HCT116 (cell line): ENCODE measurements at regions not wholly inside any gene's neighbourhood (a gene's known extent, or its start where the extent isn't known, plus 50 kb on each side); places are given as distances from the start of the nearest gene placed in this dataset.

Source experiments
- ATAC-seq: fragments of 200-7000 bp; cut with Tn5 transposase; 2 replicates; pipeline ENCODE4 v1.9.1; 2020; ENCODE audit warnings: mild to moderate bottlenecking, moderate library complexity
- BruUV-seq: library from RNA; stranded (reverse); fragments of 400-500 nt; replicated peaks from 2 replicates; lab custom pipeline; 2021; lab: Mats Ljungman, UMichigan
- CTCF ChIA-PET: fragments of 300-600 bp; sonication (Branson Sonifier 250); formaldehyde crosslinking; loops from one replicate; lab custom pipeline; 2021; ENCODE audit warnings: antibody characterized with exemption; lab: Charles Lee
- POLR2A ChIA-PET: fragments of 300-600, 350-600 bp; sonication (Branson Sonifier 250); formaldehyde crosslinking; loops from one replicate; lab custom pipeline; 2021; ENCODE audit warnings: antibody characterized with exemption; lab: Charles Lee
- RAD21 ChIA-PET, 2 experiments: fragments of 300-600 bp; sonication (Branson Sonifier 250); formaldehyde crosslinking; loops; one replicate each; lab custom pipeline; 2023; ENCODE audit warnings: low total read pairs in 2 of 2; ENCODE audit not compliant: uncharacterized antibody in 2 of 2, unreplicated experiment in 2 of 2, low non-redundant PET in 1 of 2; lab: Charles Lee
- DNase-seq: peaks from one replicate; pipeline ENCODE4 v3.0.0-alpha.2; 2010; ENCODE audit warnings: low read depth, low spot score
- H2AFZ ChIP-seq: fragments of 200-600 bp; shearing (Covaris generic), sonication (generic); 2 replicates; pipeline ENCODE4 v1.6.1; 2017; ENCODE audit warnings: low read depth, mixed run types, mixed read lengths, antibody characterized with exemption, low read length; ENCODE audit not compliant: poor library complexity, severe bottlenecking
- H3K27ac ChIP-seq: 2 replicates; pipeline ENCODE4 v1.5.1; 2012; ENCODE audit warnings: low read depth, low read length
- H3K27me3 ChIP-seq: fragments of 200-600 bp; sonication (generic); 2 replicates; pipeline ENCODE4 v1.6.1; 2016; ENCODE audit warnings: mixed run types, low read length, mixed read lengths; ENCODE audit not compliant: insufficient read depth
- H3K36me3 ChIP-seq, 2 experiments: fragments of 200-500 bp in 1 of 2; fragments of 200-600 bp in 1 of 2; sonication (Bioruptor generic) in 1 of 2; sonication (generic) in 1 of 2; 2 replicates each; pipeline versions ENCODE4 v1.5.1 to v1.6.1; 2014 to 2016; ENCODE audit warnings: low read length in 2 of 2, inconsistent platforms in 1 of 2, mixed read lengths in 1 of 2, mixed run types in 1 of 2; ENCODE audit not compliant: insufficient read depth in 2 of 2, control insufficient read depth in 1 of 2
- H3K4me1 ChIP-seq, 2 experiments: fragments of 200-600 bp in 1 of 2; sonication (generic) in 1 of 2; 2 replicates each; pipeline versions ENCODE4 v1.5.1 to v1.6.1; 2012 to 2017; ENCODE audit warnings: low read length in 2 of 2, inconsistent platforms in 1 of 2, mild to moderate bottlenecking in 1 of 2, mixed read lengths in 1 of 2, mixed run types in 1 of 2, moderate library complexity in 1 of 2; ENCODE audit not compliant: insufficient read depth in 2 of 2, control insufficient read depth in 1 of 2
- H3K4me2 ChIP-seq: fragments of 200-600 bp; sonication (generic); 2 replicates; pipeline ENCODE4 v1.6.1; 2017; ENCODE audit warnings: mixed run types, low read length, mixed read lengths
- H3K4me3 ChIP-seq, 2 experiments: fragments of 200-600 bp in 1 of 2; sonication (generic) in 1 of 2; replicated peaks in 1 of 2; 2 replicates each; pipeline ENCODE4 v1.5.1; 2011 to 2016; ENCODE audit warnings: low read length in 2 of 2, control low read depth in 1 of 2, low read depth in 1 of 2, mild to moderate bottlenecking in 1 of 2, mixed read lengths in 1 of 2, mixed run types in 1 of 2
- H3K79me2 ChIP-seq: fragments of 200-600 bp; sonication (generic); 2 replicates; pipeline ENCODE4 v1.6.1; 2017; ENCODE audit warnings: mild to moderate bottlenecking, mixed run types, low read length, moderate library complexity, mixed read lengths; ENCODE audit not compliant: insufficient read depth
- H3K9ac ChIP-seq: fragments of 200-600 bp; sonication (generic); 2 replicates; pipeline ENCODE4 v1.6.1; 2016; ENCODE audit warnings: low read length, mixed read lengths
- H3K9me2 ChIP-seq: fragments of 200-600 bp; sonication (generic), shearing (Covaris generic); 2 replicates; pipeline ENCODE4 v1.6.1; 2017; ENCODE audit warnings: mixed run types, mild to moderate bottlenecking, moderate library complexity; ENCODE audit not compliant: insufficient read depth
- H3K9me3 ChIP-seq, 2 experiments: fragments of 200-500 bp in 1 of 2; fragments of 200-600 bp in 1 of 2; sonication (Bioruptor generic) in 1 of 2; sonication (generic) in 1 of 2; 2 replicates each; pipeline ENCODE4 v1.6.1; 2014 to 2017; ENCODE audit warnings: low read length in 2 of 2, mixed read lengths in 2 of 2, inconsistent platforms in 1 of 2, low read depth in 1 of 2, mild to moderate bottlenecking in 1 of 2, mixed run types in 1 of 2, moderate library complexity in 1 of 2; ENCODE audit not compliant: control insufficient read depth in 1 of 2, insufficient read depth in 1 of 2
- H4K20me1 ChIP-seq: fragments of 200-600 bp; sonication (generic), shearing (Covaris generic); 2 replicates; pipeline ENCODE4 v1.6.1; 2017; ENCODE audit warnings: mixed run types, mild to moderate bottlenecking, moderate library complexity; ENCODE audit not compliant: insufficient read depth
- ATF3 ChIP-seq: IDR thresholded peaks from 2 replicates; pipeline ENCODE4 v1.6.1; 2012
- CEBPB ChIP-seq: IDR thresholded peaks from 2 replicates; pipeline ENCODE4 v1.6.1; 2012; ENCODE audit warnings: low read depth
- CTCF ChIP-seq, 3 experiments: fragments of 200-600 bp in 1 of 3; sonication (generic) in 1 of 3; IDR thresholded peaks in 2 of 3; conservative IDR thresholded peaks in 1 of 3; 2 replicates each; pipeline ENCODE4 v1.5.1; 2012 to 2017; ENCODE audit warnings: low read depth in 2 of 3, low read length in 2 of 3, antibody characterized with exemption in 1 of 3, borderline replicate concordance in 1 of 3, control low read depth in 1 of 3, mild to moderate bottlenecking in 1 of 3, mixed read lengths in 1 of 3, mixed run types in 1 of 3, moderate library complexity in 1 of 3; ENCODE audit not compliant: insufficient read depth in 1 of 3
- EGR1 ChIP-seq: IDR thresholded peaks from 2 replicates; pipeline ENCODE4 v1.6.1; 2012; ENCODE audit warnings: low read depth
- ELF1 ChIP-seq: IDR thresholded peaks from 2 replicates; pipeline ENCODE4 v1.6.1; 2012; ENCODE audit warnings: low read depth, borderline replicate concordance
- EZH2 ChIP-seq: fragments of 200-600 bp; sonication (generic); IDR thresholded peaks from 2 replicates; pipeline ENCODE4 v1.6.1; 2017; ENCODE audit warnings: antibody characterized with exemption, mixed run types
- FOSL1 ChIP-seq: IDR thresholded peaks from 2 replicates; pipeline ENCODE4 v1.6.1; 2012; ENCODE audit warnings: low read depth
- POLR2AphosphoS5 ChIP-seq: IDR thresholded peaks from 2 replicates; pipeline ENCODE4 v1.6.1; 2011; ENCODE audit warnings: mild to moderate bottlenecking, low read depth, low read length, moderate library complexity
- REST ChIP-seq: IDR thresholded peaks from 2 replicates; pipeline ENCODE4 v1.6.1; 2012; ENCODE audit warnings: low read depth
- SIN3A ChIP-seq: IDR thresholded peaks from 2 replicates; pipeline ENCODE4 v1.6.1; 2012; ENCODE audit warnings: low read depth
- SP1 ChIP-seq: IDR thresholded peaks from 2 replicates; pipeline ENCODE4 v1.6.1; 2012; ENCODE audit warnings: low read depth
- SRF ChIP-seq: IDR thresholded peaks from 2 replicates; pipeline ENCODE4 v1.6.1; 2012; ENCODE audit warnings: low read depth
- YY1 ChIP-seq: IDR thresholded peaks from 2 replicates; pipeline ENCODE4 v1.6.1; 2011; ENCODE audit warnings: low read length, low read depth, moderate library complexity, mild to moderate bottlenecking; ENCODE audit not compliant: insufficient replicate concordance; ENCODE audit errors: extremely low read depth
- ZBTB33 ChIP-seq: IDR thresholded peaks from 2 replicates; pipeline ENCODE4 v1.6.1; 2011; ENCODE audit warnings: mild to moderate bottlenecking, low read length, moderate library complexity; ENCODE audit not compliant: insufficient replicate concordance; ENCODE audit errors: extremely low read depth
- ZFX ChIP-seq: fragments of 450-650 bp; IDR thresholded peaks from 2 replicates; pipeline ENCODE4 v1.6.1; 2017
- ZNF274 ChIP-seq: fragments of 200-500 bp; sonication (Bioruptor generic); IDR thresholded peaks from 2 replicates; pipeline ENCODE4 v1.6.1; 2014; ENCODE audit warnings: mild to moderate bottlenecking, low read depth, low read length, inconsistent platforms
- intact Hi-C: fragments of 100-400 bp; cut with micrococcal nuclease; formaldehyde crosslinking; loops from 2 replicates; pipeline ENCODE4 v1.10.0; 2022

- ChIA-PET POLR2A (no interaction called here), RAD21 (no interaction called here), CTCF (no interaction called here)
- H3K4me3 ChIP-seq = no peak overlapping the region
- no TSS peak for BruUV-seq
- ATAC-seq = no peak
- no peaks in the 10 kb centered on the region for H3K36me3 ChIP-seq
- H3K27ac ChIP-seq = no peak overlapping the region
- no peaks in the 10 kb centered on the region for H4K20me1 ChIP-seq
- TF ChIP-seq ELF1 (no peak), ZNF274 (no peak), EZH2 (no peak), ZBTB33 (no peak), CTCF (IDR thresholded peaks at IDR 0.05 in 2 of 3, conservative IDR thresholded peaks at IDR 0.05 in 1 of 3; ENCODE audit: borderline replicate concordance in 1 of 3, insufficient read depth in 1 of 3, low read depth in 2 of 3, low read length in 2 of 3) (no peak), SP1 (no peak), POLR2AphosphoS5 (no peak), ZFX (no peak), ATF3 (no peak), YY1 (no peak), REST (no peak), SRF (no peak), EGR1 (no peak), FOSL1 (no peak), SIN3A (no peak), CEBPB (no peak)
- no peaks in the 10 kb centered on the region for H3K9me3 ChIP-seq
- peaks cover 0 to 6% of the 10 kb centered on the region in 2 experiments; a peak in 1 of 4 replicates for H3K4me1 ChIP-seq
- intact Hi-C loops = no loop called here
- no peak overlapping the region for H2AFZ ChIP-seq
- H3K79me2 ChIP-seq = no peaks in the 10 kb centered on the region
- no peaks in the 10 kb centered on the region for H3K9me2 ChIP-seq
- H3K4me2 ChIP-seq = no peak overlapping the region
- no peak for DNase-seq
- no peaks in the 10 kb centered on the region for H3K27me3 ChIP-seq
- H3K9ac ChIP-seq = no peak overlapping the region
Observed at GRCh38 chr15:62612771-62613170, 429.8 kb upstream of the TPM1 start.
